GM12873 (cell line): ENCODE measurements at regions not wholly inside any gene's neighbourhood (a gene's known extent, or its start where the extent isn't known, plus 50 kb on each side); places are given as distances from the start of the nearest gene placed in this dataset.

Source experiments
- CTCF ChIP-seq: IDR thresholded peaks from 2 replicates; pipeline ENCODE4 v1.5.1; 2012; ENCODE audit warnings: low read depth, mild to moderate bottlenecking, moderate library complexity, low read length, control low read depth; ENCODE audit not compliant: insufficient read depth; ENCODE audit errors: missing control alignments

GRCh38 chr3:20245781-20246180 lies 59.8 kb upstream of the SGO1 start:
- peak; percentile 22 for TF ChIP-seq CTCF

GRCh38 chr3:20240154-20240883 lies 54.3 kb upstream of the SGO1 start:
- TF ChIP-seq CTCF: no peak

GRCh38 chr3:20236603-20237002 lies 50.6 kb upstream of the SGO1 start:
- TF ChIP-seq CTCF: no peak
